Osteoblast (primary cell): ENCODE measurements at regions not wholly inside any gene's neighbourhood (a gene's known extent, or its start where the extent isn't known, plus 50 kb on each side); places are given as distances from the start of the nearest gene placed in this dataset.

Experiments
- DNase-seq: peaks from one replicate; pipeline ENCODE4 v3.0.0; 2011; ENCODE audit warnings: low spot score, mixed read lengths; ENCODE audit not compliant: insufficient read length; ENCODE audit errors: missing footprints
- H2AFZ ChIP-seq: 2 replicates; pipeline ENCODE4 v1.6.0; 2011; ENCODE audit warnings: mild to moderate bottlenecking, low read length
- H3K27ac ChIP-seq: 2 replicates; pipeline ENCODE4 v1.5.1; 2011; ENCODE audit warnings: mild to moderate bottlenecking, low read depth, low read length, moderate library complexity
- H3K27me3 ChIP-seq: 2 replicates; pipeline ENCODE4 v1.6.0; 2012; ENCODE audit warnings: mild to moderate bottlenecking, control low read depth, inconsistent platforms, low read length, moderate library complexity; ENCODE audit not compliant: insufficient read depth
- H3K36me3 ChIP-seq: 2 replicates; pipeline ENCODE4 v1.5.1; 2011; ENCODE audit warnings: mild to moderate bottlenecking, low read length, control low read depth, moderate library complexity; ENCODE audit not compliant: insufficient read depth
- H3K4me1 ChIP-seq: 2 replicates; pipeline ENCODE4 v1.5.1; 2011; ENCODE audit warnings: mild to moderate bottlenecking, low read length, control low read depth, moderate library complexity; ENCODE audit not compliant: insufficient read depth
- H3K4me2 ChIP-seq: 2 replicates; pipeline ENCODE4 v1.6.0; 2011; ENCODE audit warnings: mild to moderate bottlenecking, low read length; ENCODE audit not compliant: insufficient read depth
- H3K4me3 ChIP-seq: fragments of 200-600 bp; sonication (generic); 3 replicates; pipeline ENCODE4 v1.5.1; 2012; ENCODE audit warnings: mild to moderate bottlenecking, low read length, inconsistent platforms; ENCODE audit not compliant: insufficient read depth
- H3K79me2 ChIP-seq: 2 replicates; pipeline ENCODE4 v1.6.0; 2012; ENCODE audit warnings: mild to moderate bottlenecking, low read length, control low read depth, inconsistent platforms; ENCODE audit not compliant: insufficient read depth
- H3K9me3 ChIP-seq: 2 replicates; pipeline ENCODE4 v1.5.1; 2011; ENCODE audit warnings: low read depth, low read length, control low read depth
- H4K20me1 ChIP-seq: 2 replicates; pipeline ENCODE4 v1.6.0; 2012; ENCODE audit warnings: mild to moderate bottlenecking, low read length, control low read depth; ENCODE audit not compliant: insufficient read depth
- CTCF ChIP-seq: IDR thresholded peaks from 2 replicates; pipeline ENCODE4 v1.5.1; 2011; ENCODE audit warnings: mild to moderate bottlenecking, low read depth, low read length, moderate library complexity; ENCODE audit errors: extremely low read depth

GRCh38 chr14:71511152-71511551 is 421.1 kb upstream of the RGS6 start:
- H3K4me1 ChIP-seq = no peaks in the 10 kb centered on the region
- peaks cover 84% of the 10 kb centered on the region for H3K79me2 ChIP-seq
- H4K20me1 ChIP-seq = no peaks in the 10 kb centered on the region
- no peaks in the 10 kb centered on the region for H3K9me3 ChIP-seq
- H3K4me3 ChIP-seq = no peak overlapping the region
- H3K27ac ChIP-seq = no peak overlapping the region
- no peak overlapping the region for H2AFZ ChIP-seq
- H3K27me3 ChIP-seq = no peaks in the 10 kb centered on the region
- peaks cover 18% of the 10 kb centered on the region for H3K36me3 ChIP-seq
- DNase-seq = no peak
- no peak overlapping the region for H3K4me2 ChIP-seq
- no peak for TF ChIP-seq CTCF

- H4K20me1 ChIP-seq = no peaks in the 10 kb centered on the region
- H3K27ac ChIP-seq = no peak overlapping the region
- H3K36me3 ChIP-seq = peaks cover 18% of the 10 kb centered on the region
- H3K27me3 ChIP-seq = no peaks in the 10 kb centered on the region
- peaks cover 80% of the 10 kb centered on the region for H3K79me2 ChIP-seq
- no peak for TF ChIP-seq CTCF
- no peak for DNase-seq
- no peak overlapping the region for H2AFZ ChIP-seq
- H3K4me3 ChIP-seq = no peak overlapping the region
- no peaks in the 10 kb centered on the region for H3K9me3 ChIP-seq
- no peak overlapping the region for H3K4me2 ChIP-seq
- H3K4me1 ChIP-seq = no peaks in the 10 kb centered on the region
These were observed 417.0 kb upstream of the RGS6 start for GRCh38 chr14:71514941-71515919.

GRCh38 chr14:71521238-71522135 is 410.7 kb upstream of the RGS6 start:
- Histone ChIP-seq H3K27ac (no peak overlapping the region), H3K79me2 (peaks cover 88% of the 10 kb centered on the region), H3K36me3 (no peaks in the 10 kb centered on the region), H3K27me3 (no peaks in the 10 kb centered on the region), H3K4me1 (peaks cover 9% of the 10 kb centered on the region), H2AFZ (no peak overlapping the region), H3K4me3 (no peak overlapping the region), H3K4me2 (no peak overlapping the region), H4K20me1 (no peaks in the 10 kb centered on the region), H3K9me3 (no peaks in the 10 kb centered on the region)
- no peak for TF ChIP-seq CTCF
- DNase-seq = no peak
